Lower leg skin (tissue), 4 donors: ENCODE measurements at regions not wholly inside any gene's neighbourhood (a gene's known extent, or its start where the extent isn't known, plus 50 kb on each side); places are given as distances from the start of the nearest gene placed in this dataset.

Experiments
- DNase-seq, 2 donors: peaks; one replicate each; pipeline ENCODE4 v3.0.0-alpha.2; 2019; ENCODE audit warnings: low spot score in 2 of 2
- H3K4me3 ChIP-seq: fragments of 200-600 bp; sonication (generic); 2 replicates; pipeline ENCODE4 v1.5.1; 2017; ENCODE audit warnings: mild to moderate bottlenecking, low read depth; ENCODE audit not compliant: poor library complexity, severe bottlenecking
- POLR2A ChIP-seq, 2 donors: fragments of 450-650 bp; IDR thresholded peaks; one replicate each; pipeline ENCODE4 v1.6.1; 2016 to 2017; ENCODE audit warnings: antibody characterized with exemption in 2 of 2, mild to moderate bottlenecking in 1 of 2, moderate library complexity in 1 of 2
- WGBS, 2 donors: methylation state at CpG; one replicate each; pipeline ENCODE4 v1.1.5; 2018; 5-methylcytosine and 5-hydroxymethylcytosine counted together
- intact Hi-C: fragments of 100-400 bp; cut with DNase I; formaldehyde crosslinking; loops from one replicate; pipeline ENCODE4 v1.15.0; 2023; ENCODE audit warnings: low total_unique reads
- TF ChIP-seq, protein P1 (sequence below), 3 donors: fragments of 450-650 bp; IDR thresholded peaks; one replicate each; pipeline ENCODE4 v1.5.1; 2016; ENCODE audit warnings: antibody characterized with exemption in 3 of 3, mild to moderate bottlenecking in 3 of 3, moderate library complexity in 2 of 3

DNA sequence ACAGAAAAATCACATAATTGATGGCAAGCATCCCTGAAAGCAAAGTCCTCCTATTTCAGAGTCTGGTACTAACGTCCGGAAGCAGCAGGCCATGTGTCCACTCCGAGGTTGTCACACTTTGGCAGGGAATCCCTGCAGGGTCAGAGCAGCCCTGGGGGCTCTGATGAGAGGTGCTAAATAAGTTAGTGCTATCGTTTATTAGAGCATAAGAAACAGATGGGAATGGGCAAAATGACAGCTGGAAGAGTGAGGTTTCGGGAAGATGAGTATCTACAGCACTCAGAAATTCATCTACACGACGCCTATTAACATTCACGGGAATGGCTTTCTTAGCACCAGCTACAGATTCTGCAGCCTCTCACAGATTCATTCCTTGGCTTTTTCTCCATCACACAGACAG lies 465.4 kb upstream of the PSMD7 start:
- intact Hi-C loops = no loop called here
- TF ChIP-seq POLR2A (IDR thresholded peaks at IDR 0.05) = no peak
- TF ChIP-seq, protein P1, sequence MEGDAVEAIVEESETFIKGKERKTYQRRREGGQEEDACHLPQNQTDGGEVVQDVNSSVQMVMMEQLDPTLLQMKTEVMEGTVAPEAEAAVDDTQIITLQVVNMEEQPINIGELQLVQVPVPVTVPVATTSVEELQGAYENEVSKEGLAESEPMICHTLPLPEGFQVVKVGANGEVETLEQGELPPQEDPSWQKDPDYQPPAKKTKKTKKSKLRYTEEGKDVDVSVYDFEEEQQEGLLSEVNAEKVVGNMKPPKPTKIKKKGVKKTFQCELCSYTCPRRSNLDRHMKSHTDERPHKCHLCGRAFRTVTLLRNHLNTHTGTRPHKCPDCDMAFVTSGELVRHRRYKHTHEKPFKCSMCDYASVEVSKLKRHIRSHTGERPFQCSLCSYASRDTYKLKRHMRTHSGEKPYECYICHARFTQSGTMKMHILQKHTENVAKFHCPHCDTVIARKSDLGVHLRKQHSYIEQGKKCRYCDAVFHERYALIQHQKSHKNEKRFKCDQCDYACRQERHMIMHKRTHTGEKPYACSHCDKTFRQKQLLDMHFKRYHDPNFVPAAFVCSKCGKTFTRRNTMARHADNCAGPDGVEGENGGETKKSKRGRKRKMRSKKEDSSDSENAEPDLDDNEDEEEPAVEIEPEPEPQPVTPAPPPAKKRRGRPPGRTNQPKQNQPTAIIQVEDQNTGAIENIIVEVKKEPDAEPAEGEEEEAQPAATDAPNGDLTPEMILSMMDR (IDR thresholded peaks at IDR 0.05) = no peak
- no peak for DNase-seq
- 69 to 81% methylated on average over 8 of the region's 8 CpGs for WGBS, 2 donors
- H3K4me3 ChIP-seq = no peak overlapping the region

DNA sequence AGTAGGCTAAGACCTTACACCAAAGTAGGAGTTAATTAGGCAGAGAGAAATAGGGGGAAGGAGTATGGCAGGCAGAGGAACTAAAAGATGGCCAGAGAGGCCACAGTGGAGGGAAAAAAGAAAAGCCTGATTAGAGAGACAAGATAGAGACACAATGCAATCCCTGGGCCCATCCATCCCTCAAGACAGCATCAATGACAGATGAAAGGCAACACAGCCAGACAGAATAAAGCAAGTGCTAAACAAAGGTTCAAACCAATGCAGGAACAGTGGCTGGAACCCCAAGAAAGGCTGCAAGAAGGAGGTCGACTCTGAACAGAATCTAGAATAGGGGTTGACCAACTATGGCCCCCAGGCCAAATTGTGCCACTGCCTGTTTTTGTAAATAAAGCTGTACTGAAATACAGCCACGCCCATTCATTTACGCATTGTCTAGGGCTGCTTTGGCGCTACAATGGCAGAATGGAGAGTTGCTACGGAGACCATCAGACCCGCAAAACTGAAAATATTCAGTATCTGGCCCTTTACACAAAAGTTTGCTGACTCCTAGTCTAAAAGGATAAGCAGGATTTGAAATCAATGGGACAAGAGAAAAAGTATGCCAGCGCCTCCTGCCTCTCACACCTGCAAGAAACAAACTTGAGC lies 473.3 kb upstream of the PSMD7 start:
- intact Hi-C loops = no loop called here
- 89 to 90% methylated on average over 7 of the region's 7 CpGs for WGBS, 2 donors
- DNase-seq = no peak
- no peak for TF ChIP-seq POLR2A (IDR thresholded peaks at IDR 0.05)
- no peak overlapping the region for H3K4me3 ChIP-seq

DNA sequence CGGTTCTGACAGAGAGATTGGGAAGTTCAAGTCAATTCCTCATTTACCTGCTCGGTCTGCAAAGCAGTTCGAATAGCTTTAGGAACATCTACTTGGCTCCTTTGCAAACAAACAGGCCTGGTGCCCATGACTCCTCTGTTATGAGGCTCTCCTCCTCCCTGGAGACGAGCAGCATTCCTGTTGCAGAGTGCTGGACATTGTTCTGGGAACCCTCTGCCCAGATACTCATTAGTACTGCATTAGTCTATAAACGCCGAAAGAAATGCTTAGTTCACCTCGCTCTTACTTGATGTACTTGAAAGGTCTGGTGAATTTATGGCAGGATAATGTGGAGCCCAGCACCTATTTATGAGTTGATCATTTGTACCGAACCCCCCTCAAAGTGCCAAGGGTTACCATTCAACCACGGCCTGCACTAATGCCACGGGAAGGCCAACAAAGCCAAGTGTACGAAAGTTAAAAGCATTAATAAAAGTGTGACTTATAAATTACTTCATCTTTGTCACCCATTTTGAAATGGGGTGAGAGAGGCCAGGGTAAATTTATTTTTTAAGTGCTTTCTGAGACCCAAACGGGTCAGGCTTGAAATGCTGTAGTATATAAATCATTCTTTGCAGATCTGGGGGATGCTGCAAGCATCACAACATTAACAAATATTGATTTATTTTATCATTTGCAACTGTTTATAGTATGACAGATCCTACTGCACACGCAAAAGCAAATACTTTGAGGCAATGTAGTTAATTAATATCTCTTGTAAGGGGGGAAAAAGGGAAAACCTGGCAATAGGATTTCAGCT lies 478.9 kb upstream of the PSMD7 start:
- no peak for DNase-seq
- H3K4me3 ChIP-seq = no peak overlapping the region
- intact Hi-C loops = no loop called here
- TF ChIP-seq, protein P1 (IDR thresholded peaks at IDR 0.05) = no peak
- TF ChIP-seq POLR2A (IDR thresholded peaks at IDR 0.05) = no peak
- 77 to 79% methylated on average over 13 of the region's 13 CpGs for WGBS, 2 donors

DNA sequence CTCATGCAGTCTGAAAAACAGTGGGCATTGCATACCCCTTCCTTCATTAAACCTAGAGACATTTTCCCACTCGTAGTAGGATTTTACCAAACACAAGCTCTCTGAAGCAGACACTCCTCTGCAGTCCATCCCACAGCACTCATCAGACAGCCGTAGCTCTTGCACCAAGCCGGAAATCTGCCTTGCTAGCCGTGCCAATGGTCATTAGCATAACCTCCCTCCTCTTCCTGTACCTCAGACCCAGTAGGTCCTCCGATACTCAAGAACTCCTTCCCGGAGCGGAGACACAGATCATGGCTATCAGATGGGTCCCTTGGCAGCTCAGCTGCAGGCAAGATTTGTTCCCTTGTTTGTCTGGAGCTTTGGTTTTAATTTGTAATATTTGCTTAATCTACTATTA lies 483.1 kb upstream of the PSMD7 start:
- no peak overlapping the region for H3K4me3 ChIP-seq
- intact Hi-C loops = no loop called here
- no peak for DNase-seq
- WGBS, 2 donors = 50 to 66% methylated on average over 7 of the region's 7 CpGs
- TF ChIP-seq POLR2A (IDR thresholded peaks at IDR 0.05) = no peak
- TF ChIP-seq, protein P1 (IDR thresholded peaks at IDR 0.05) = no peak

DNA sequence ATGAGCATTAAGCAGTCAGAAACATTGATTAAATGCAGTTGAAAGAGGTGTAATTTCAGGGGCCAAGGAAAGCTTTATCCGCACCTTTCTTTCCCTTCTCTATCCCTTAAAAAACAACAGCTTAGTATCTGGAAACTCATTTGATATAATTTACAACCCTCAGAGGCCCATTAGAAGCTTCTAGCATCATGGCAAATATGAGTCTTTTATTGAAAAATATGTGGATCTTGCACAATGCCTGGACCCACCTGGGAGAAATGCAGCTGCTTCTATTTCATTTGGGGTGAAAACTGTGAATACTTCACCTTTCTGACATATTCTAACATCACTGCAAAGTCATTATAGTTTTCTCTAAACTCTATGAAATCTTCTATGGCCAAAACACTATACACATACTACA lies 492.2 kb upstream of the PSMD7 start:
- intact Hi-C loops = no loop called here
- no peak for TF ChIP-seq POLR2A (IDR thresholded peaks at IDR 0.05)
- TF ChIP-seq, protein P1 (IDR thresholded peaks at IDR 0.05) = no peak
- WGBS, 2 donors = 93 to 97% methylated on average over 1 of the region's 1 CpG
- no peak overlapping the region for H3K4me3 ChIP-seq
- no peak for DNase-seq

DNA sequence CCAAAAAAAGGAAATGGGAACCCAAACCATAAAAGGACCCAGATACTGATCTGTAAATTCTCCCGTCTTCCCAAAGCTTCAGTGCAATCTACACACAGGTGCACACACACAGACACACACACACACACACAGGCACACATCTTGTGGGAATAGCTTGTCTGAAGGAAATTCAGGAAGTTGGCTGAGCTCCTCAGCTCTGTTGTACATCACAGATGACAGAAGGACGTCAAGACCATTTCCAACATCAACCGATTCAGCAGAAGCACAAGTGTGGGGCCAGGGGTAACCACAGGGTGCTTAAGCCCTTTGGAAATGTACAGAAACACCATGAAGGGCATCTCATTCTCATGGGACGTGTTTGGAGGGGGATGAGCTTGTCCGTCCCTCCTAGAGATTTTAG lies 498.1 kb upstream of the PSMD7 start:
- no peak for DNase-seq
- intact Hi-C loops = no loop called here
- no peak overlapping the region for H3K4me3 ChIP-seq
- 60 to 63% methylated on average over 5 of the region's 5 CpGs for WGBS, 2 donors
- TF ChIP-seq, protein P1 (IDR thresholded peaks at IDR 0.05) = no peak
- no peak for TF ChIP-seq POLR2A (IDR thresholded peaks at IDR 0.05)
